Mucosa of descending colon (tissue), 3 donors: ENCODE measurements at regions not wholly inside any gene's neighbourhood (a gene's known extent, or its start where the extent isn't known, plus 50 kb on each side); places are given as distances from the start of the nearest gene placed in this dataset.
A peak's percentile ranks its signal among the peaks of the same experiment; 100 is the strongest.

Experiments
- ATAC-seq: fragments of 200-7000 bp; cut with Tn5 transposase; one replicate; pipeline ENCODE4 v1.9.1; 2020; ENCODE audit warnings: mild to moderate bottlenecking, moderate library complexity
- DNase-seq, 3 donors: peaks; one replicate each; pipeline ENCODE4 v3.0.0-alpha.2; 2020
- H3K36me3 ChIP-seq: fragments of 200-600 bp; one replicate; pipeline ENCODE4 v1.8.0; 2021; ENCODE audit warnings: low read depth, mild to moderate bottlenecking
- H3K4me1 ChIP-seq: fragments of 200-600 bp; one replicate; pipeline ENCODE4 v1.8.0; 2021; ENCODE audit warnings: low read depth, mild to moderate bottlenecking
- H3K4me3 ChIP-seq: fragments of 200-600 bp; one replicate; pipeline ENCODE4 v1.8.0; 2021; ENCODE audit warnings: mild to moderate bottlenecking
- H3K9me3 ChIP-seq: fragments of 200-600 bp; one replicate; pipeline ENCODE4 v1.8.0; 2021; ENCODE audit warnings: mild to moderate bottlenecking
- CTCF ChIP-seq: fragments of 200-600 bp; IDR thresholded peaks from one replicate; pipeline ENCODE4 v1.8.0; 2022; ENCODE audit warnings: antibody characterized with exemption, mild to moderate bottlenecking
- intact Hi-C, 2 donors: fragments of 100-400 bp; cut with DNase I in 1 of 2; cut with micrococcal nuclease in 1 of 2; formaldehyde crosslinking; loops; one replicate each; pipeline versions ENCODE4 v1.11.0 to v1.11.1; 2022; cut with DNase I, micrococcal nuclease
- donor health status: DM: no; HTN: no; CAD: no; lungs with moderate emphysema.
- donor health status: DM: no; HTN: no; CAD: no.
- donor health status: DM: no; HTN: yes; CAD: no.

DNA sequence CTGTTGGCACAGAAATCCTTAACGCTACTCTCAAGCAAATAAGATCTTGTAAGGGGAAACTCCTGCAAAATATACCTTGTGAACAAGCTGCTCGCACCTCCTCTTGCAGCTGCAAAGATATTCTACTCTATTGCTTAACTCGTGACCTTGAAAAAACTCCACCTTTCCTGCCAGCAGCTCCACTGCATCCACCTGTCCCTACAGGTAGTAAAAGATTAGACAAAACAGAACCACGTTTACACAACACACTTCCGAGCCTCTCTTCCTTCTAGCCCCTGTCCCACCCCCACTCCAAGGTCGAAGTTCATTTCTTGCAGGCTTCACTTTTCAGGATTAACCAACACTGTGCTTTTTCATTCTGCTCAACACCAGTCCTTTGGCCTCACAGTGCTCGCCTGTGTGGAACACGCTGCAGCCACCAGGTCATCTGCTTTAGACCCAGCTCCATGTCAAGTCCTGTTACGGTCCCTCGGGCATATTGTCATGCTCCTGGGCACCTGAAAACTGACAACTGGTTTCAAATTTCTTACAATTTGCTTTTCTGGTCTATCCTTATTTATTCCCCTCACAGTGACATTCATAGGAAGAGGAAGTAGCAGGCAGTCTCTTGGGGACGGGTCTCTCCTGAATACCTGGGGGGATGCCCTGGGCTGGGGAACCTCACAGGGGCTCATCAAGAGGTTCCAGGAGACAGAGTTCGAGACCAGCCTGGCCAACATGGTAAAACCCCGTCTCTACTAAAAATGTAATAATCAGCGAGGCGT is 165.8 kb upstream of the KLF14 start:
- ATAC-seq = peak; percentile 70
- H3K4me3 ChIP-seq = no peak overlapping the region
- intact Hi-C loops = loop anchor here (10.0 kb wide), 1 partner anchor 145 kb away; no protein-coding TSS in a partner anchor

GRCh38 chr7:130900471-130901076 is 166.6 kb upstream of the KLF14 start:
- Histone ChIP-seq H3K9me3 (no peaks in the 10 kb centered on the region), H3K4me3 (no peak overlapping the region), H3K4me1 (peaks cover 86% of the 10 kb centered on the region), H3K36me3 (peaks cover 4% of the 10 kb centered on the region)
- no peak for TF ChIP-seq CTCF
- intact Hi-C loops = no loop called here
- no peak for DNase-seq
- peak; percentile 31 for ATAC-seq

More for the DNA sequence above, 165.8 kb upstream of the KLF14 start:
- Histone ChIP-seq H3K36me3 (peaks cover 4% of the 10 kb centered on the region), H3K4me1 (peaks cover 87% of the 10 kb centered on the region), H3K9me3 (no peaks in the 10 kb centered on the region)
- DNase-seq = peak in 2 of 3 donors; percentile 67 to 88
- no peak for TF ChIP-seq CTCF

- DNase-seq = peak; percentile 78 to 79 (median 78)
- TF ChIP-seq CTCF = no peak
- no peaks in the 10 kb centered on the region for H3K9me3 ChIP-seq
- intact Hi-C loops = no loop called here
- no peak overlapping the region for H3K4me3 ChIP-seq
- no peaks in the 10 kb centered on the region for H3K36me3 ChIP-seq
- peak; percentile 39 for ATAC-seq
- peaks cover 91% of the 10 kb centered on the region for H3K4me1 ChIP-seq
Observed at GRCh38 chr7:130901209-130901783, 167.3 kb upstream of the KLF14 start.

DNA sequence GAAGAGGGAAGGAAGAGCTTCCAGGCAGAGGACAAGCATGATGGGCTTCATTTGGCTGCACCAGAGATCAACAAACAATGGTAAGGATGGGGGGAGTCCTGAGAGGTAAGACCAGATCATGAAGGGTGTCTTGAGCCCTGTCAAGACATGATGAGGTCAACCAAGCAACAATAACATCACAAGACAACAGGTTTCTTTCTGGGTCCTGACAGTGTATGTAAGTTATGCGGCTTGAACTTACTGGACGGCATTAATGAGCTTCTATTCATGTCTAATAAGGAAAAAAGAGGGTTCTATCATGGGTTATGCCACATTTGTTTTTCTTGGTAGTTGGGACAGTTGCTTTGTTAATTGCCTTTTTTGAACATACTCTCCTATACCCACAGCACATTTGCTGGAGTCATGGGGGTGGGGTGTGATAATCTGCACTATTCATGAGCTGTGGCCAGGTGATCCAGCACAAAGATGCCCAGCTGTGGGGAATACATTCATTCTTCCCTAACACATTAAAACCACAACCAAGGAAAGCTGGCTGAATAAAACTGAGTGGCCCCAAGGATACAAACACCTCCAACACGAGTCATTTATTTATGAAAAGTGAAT is 168.8 kb upstream of the KLF14 start:
- peaks cover 85% of the 10 kb centered on the region for H3K4me1 ChIP-seq
- intact Hi-C loops = no loop called here
- ATAC-seq = no peak

More for the DNA sequence above, 168.8 kb upstream of the KLF14 start:
- Histone ChIP-seq H3K4me3 (no peak overlapping the region), H3K9me3 (no peaks in the 10 kb centered on the region), H3K36me3 (no peaks in the 10 kb centered on the region)
- no peak for DNase-seq
- no peak for TF ChIP-seq CTCF
